ENCODE measurements at regions not wholly inside any gene's neighbourhood (a gene's known extent, or its start where the extent isn't known, plus 50 kb on each side); places are given as distances from the start of the nearest gene placed in this dataset.

DNA sequence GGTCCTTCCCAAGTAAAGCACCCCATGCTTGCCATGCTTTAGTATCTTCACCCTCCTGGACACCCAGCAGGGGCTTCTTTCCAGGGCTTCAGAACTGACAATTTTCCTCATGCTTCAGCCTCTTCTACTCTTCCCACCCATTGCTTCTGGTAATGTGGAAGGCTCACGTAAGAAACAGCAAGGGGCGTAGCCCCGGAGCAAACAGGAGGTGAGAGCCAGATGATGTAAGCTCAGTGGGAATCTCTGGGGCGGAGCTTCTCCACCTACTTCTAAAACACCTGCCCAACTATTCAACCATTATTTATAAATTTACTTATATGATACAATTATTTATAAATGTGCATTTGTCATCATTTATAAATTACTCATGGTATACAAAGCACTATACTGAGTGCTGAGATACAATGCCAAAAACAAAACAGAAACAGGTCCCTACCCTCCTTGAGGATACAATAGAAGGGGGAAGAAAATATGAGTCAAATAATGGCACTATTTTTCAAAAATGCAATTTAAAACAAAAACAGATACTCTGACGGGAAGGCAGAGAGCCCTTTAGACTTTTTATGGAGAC, 140.1 kb upstream of the CAMK1G start:
- H3K27ac ChIP-seq, result no peak overlapping the region
- TF ChIP-seq, protein P1, sequence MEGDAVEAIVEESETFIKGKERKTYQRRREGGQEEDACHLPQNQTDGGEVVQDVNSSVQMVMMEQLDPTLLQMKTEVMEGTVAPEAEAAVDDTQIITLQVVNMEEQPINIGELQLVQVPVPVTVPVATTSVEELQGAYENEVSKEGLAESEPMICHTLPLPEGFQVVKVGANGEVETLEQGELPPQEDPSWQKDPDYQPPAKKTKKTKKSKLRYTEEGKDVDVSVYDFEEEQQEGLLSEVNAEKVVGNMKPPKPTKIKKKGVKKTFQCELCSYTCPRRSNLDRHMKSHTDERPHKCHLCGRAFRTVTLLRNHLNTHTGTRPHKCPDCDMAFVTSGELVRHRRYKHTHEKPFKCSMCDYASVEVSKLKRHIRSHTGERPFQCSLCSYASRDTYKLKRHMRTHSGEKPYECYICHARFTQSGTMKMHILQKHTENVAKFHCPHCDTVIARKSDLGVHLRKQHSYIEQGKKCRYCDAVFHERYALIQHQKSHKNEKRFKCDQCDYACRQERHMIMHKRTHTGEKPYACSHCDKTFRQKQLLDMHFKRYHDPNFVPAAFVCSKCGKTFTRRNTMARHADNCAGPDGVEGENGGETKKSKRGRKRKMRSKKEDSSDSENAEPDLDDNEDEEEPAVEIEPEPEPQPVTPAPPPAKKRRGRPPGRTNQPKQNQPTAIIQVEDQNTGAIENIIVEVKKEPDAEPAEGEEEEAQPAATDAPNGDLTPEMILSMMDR (conservative IDR thresholded peaks at IDR 0.05), result no peak

DNA sequence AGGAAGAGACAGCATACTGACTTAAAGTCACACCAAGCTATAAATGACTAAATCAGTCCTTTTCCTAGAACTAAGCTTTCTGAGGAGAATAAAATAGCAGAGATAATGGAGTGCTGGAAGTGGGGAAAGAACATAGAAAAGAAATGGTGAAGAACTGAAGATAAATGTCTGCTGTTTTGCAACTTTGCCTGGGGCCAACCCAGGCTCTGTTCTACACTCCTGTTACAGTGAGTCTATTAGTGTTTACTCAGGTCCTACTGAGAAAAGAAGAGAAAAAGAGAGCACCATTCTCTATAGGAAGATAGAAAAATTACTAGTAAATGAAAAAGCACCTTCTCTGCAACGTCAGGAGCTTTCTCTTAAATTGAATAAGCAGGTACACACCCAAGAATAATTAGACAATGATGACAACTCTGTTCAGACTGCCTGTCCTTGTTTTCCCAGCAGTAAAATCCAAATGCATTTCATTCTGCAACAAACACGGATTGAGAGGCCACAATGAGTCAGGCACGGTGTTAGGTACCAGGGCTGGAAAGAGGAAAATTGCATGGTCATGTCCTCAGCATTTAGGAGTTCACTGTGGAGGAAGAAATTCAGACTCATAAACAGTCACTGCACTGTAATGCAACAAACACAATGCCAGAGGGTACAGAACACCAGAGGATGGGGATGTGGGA, 139.4 kb upstream of the CAMK1G start:
- TF ChIP-seq, protein P1 (conservative IDR thresholded peaks at IDR 0.05), result no peak
- no peak overlapping the region for H3K27ac ChIP-seq

DNA sequence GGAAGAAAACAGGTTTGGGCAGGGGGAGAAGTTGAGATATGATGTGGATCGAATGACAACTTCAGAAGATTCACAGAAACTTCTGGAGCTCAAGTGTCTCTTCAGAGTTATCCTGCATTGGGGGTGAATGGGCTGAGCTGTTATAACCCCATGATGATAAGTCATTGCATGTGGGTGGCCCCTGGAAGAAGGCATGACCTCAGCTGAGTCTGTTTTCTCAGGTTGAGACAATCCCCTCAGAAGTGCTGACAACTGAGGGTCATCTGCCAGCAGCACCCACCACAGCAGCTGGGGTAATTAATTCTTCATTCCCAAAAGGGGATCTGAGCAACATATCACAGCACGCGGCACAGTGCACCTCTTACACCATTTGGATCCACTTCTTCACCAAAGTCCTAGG, 138.6 kb upstream of the CAMK1G start:
- H3K27ac ChIP-seq, result no peak overlapping the region
- TF ChIP-seq, protein P1 (conservative IDR thresholded peaks at IDR 0.05), result no peak

DNA sequence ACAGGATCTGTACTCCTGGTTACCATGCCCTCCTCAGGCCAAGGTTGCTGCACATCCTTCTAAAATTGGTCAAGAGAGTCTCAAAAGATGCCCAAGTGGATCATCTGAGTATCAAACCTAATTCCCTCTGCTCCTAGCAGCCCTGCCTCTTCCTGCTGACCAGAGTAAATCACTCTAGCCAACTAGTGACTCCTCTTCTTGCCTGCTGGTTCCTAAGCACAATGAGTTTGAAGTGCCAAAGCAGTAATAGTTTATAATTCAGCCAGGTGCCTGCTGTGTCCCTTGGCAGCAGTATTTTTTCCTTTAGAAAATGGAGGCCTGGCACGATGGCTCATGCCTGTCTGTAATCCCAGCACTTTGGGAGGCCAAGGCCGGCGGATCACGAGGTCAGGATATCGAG, 137.9 kb upstream of the CAMK1G start:
- TF ChIP-seq, protein P1 (conservative IDR thresholded peaks at IDR 0.05), result no peak
- H3K27ac ChIP-seq, result no peak overlapping the region

DNA sequence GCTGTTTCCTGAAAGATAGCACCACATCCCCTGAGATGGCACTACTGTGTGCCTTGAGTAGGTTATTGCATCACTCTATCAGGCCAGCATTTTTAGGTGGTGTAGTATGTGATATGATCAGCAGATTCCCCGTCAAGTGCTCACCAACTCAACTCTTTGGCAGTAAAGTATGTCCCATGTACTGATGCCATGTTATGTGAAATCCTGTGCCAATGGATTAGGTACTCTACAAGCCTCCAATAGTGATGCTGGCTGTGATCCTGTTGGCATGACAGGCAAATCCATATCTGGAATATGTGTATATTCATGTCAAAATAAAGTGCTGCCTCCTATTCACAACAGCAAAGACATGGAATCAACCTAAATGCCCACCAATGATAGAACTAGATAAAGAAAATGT, 137.2 kb upstream of the CAMK1G start:
- no peak overlapping the region for H3K27ac ChIP-seq
- TF ChIP-seq, protein P1 (conservative IDR thresholded peaks at IDR 0.05), result no peak

DNA sequence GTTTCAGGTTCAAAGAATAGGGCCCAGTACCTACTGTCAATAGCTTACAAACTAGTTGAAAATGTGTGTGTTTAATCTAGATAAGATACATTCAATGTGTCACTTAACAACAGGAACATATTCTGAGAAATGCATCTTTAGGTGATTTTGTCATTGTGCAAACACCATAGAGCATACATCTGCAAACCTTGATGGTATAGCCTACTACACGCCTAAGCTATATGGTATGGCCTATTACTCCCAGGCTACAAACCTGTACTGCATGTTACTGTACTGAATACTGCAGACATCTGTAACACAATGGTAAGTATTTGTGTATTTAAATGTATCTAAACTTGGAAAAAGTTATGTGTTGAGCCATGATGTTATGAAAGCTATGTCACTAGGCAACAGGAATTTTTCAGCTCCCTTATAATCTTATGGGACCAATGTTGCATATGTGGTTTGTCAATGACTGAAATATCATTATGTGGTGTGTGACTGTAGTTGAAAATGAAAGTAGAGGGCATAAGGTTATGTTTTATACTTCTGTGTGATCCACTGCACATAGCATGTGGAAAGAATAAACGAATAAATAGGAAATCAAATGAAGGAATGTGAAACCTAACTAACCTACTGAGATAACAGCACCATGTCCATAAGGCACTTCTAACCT, 129.0 kb upstream of the CAMK1G start:
- TF ChIP-seq, protein P1 (conservative IDR thresholded peaks at IDR 0.05), result no peak
- H3K27ac ChIP-seq, result no peak overlapping the region

DNA sequence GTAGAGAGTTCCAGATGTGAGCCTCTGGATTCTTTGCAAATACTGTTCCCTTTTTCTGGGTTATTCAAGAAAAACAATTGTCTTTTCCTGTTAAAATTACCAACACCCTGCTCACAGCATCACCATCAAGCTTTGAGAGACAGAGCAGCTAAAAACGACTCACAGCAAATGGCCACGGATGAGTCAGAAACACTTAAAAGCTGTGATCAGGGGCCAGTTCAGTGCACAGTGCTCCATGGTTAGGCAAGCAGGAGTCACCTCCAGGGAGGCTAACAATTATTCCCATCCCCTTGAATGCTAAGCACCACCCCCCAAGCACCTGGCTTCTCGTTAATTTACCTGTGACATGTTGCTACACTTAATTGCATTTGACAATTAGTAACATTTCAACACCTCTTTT, 128.4 kb upstream of the CAMK1G start:
- TF ChIP-seq, protein P1 (conservative IDR thresholded peaks at IDR 0.05), result no peak
- no peak overlapping the region for H3K27ac ChIP-seq
